ENCODE measurements at regions not wholly inside any gene's neighbourhood (a gene's known extent, or its start where the extent isn't known, plus 50 kb on each side); places are given as distances from the start of the nearest gene placed in this dataset.

GRCh38 chr11:112806256-112806655, 155.0 kb upstream of the NCAM1 start:
- Histone ChIP-seq H3K4me3 (ENCODE audit: insufficient read depth, low read depth, low read length) (no peak overlapping the region), H3K4me1 (ENCODE audit: control insufficient read depth, insufficient read depth, low read length) (no peaks in the 10 kb centered on the region), H4K8ac (ENCODE audit: low read depth in 2 of 2, low read length in 2 of 2) (no peak overlapping the region), H4K5ac (ENCODE audit: low read depth, low read length) (no peak overlapping the region), H3K18ac (ENCODE audit: low read depth, low read length) (no peak overlapping the region), H3K36me3 (ENCODE audit: control insufficient read depth, insufficient read depth, low read length) (no peaks in the 10 kb centered on the region), H2AK5ac (ENCODE audit: low read depth, low read length) (no peak overlapping the region), H3K4ac (ENCODE audit: low read depth, low read length) (no peak overlapping the region), H3K23ac (ENCODE audit: low read depth, low read length) (no peak overlapping the region), H4K20me1 (ENCODE audit: insufficient read depth, low read length) (no peaks in the 10 kb centered on the region), H2BK15ac (ENCODE audit: low read depth, low read length) (no peak overlapping the region), H3K14ac (replicated peaks; ENCODE audit: low read depth, low read length) (no peak overlapping the region), H3K79me1 (ENCODE audit: low read depth in 1 of 2, low read length in 2 of 2) (no peaks in the 10 kb centered on the region), H3K9me1 (ENCODE audit: insufficient read depth, low read length) (no peaks in the 10 kb centered on the region), H3K9me3 (ENCODE audit: control insufficient read depth, insufficient read depth, low read length) (no peaks in the 10 kb centered on the region), H3K9ac (ENCODE audit: low read depth, low read length) (no peak overlapping the region), H3K27ac (ENCODE audit: insufficient read depth, low read length) (no peak overlapping the region), H3K4me2 (ENCODE audit: low read depth, low read length) (no peak overlapping the region), H3K27me3 (ENCODE audit: control insufficient read depth, insufficient read depth, low read length) (no peaks in the 10 kb centered on the region), H2AK9ac (replicated peaks; ENCODE audit: low read depth, low read length, poor library complexity) (no peak overlapping the region), H3K56ac (ENCODE audit: extremely low read depth, insufficient read depth, low read length) (no peak overlapping the region), H4K91ac (ENCODE audit: insufficient read depth, low read depth, low read length) (no peak overlapping the region), H2BK5ac (ENCODE audit: low read depth, low read length, poor library complexity, severe bottlenecking) (no peak overlapping the region), H2BK20ac (ENCODE audit: low read depth, low read length) (no peak overlapping the region), H2AFZ (replicated peaks; ENCODE audit: low read length, poor library complexity) (no peak overlapping the region), H2BK120ac (ENCODE audit: low read depth, low read length) (no peak overlapping the region)
- no TSS peak for BruUV-seq (replicated peaks)
- TF ChIP-seq MXI1 (IDR thresholded peaks at IDR 0.05; ENCODE audit: borderline replicate concordance, low read depth, low read length) (no peak), SMC3 (IDR thresholded peaks at IDR 0.05; ENCODE audit: low read depth, low read length) (no peak), MAZ (IDR thresholded peaks at IDR 0.05; ENCODE audit: borderline replicate concordance, low read depth, low read length) (no peak), BHLHE40 (IDR thresholded peaks at IDR 0.05; ENCODE audit: low read depth, low read length) (no peak), NFE2L2 (IDR thresholded peaks at IDR 0.05; ENCODE audit: low read depth, low read length) (no peak), FOS (IDR thresholded peaks at IDR 0.05; ENCODE audit: low read depth, low read length) (no peak)
- ATAC-seq (ENCODE audit: low read depth) (no peak), DNase-seq (no peak)
- dilution Hi-C loops (cut with HindIII; ENCODE audit: low sequenced_read_pairs, unreplicated experiment): no loop called here
- in situ Hi-C loops (cut with MboI; ENCODE audit: low sequenced_read_pairs): no loop called here
- ChIA-PET CTCF (no interaction called here), POLR2A (ENCODE audit: unreplicated experiment) (no interaction called here)
- intact Hi-C loops (cut with micrococcal nuclease): no loop called here
